Muscle of leg (tissue), 3 donors: ENCODE measurements at regions not wholly inside any gene's neighbourhood (a gene's known extent, or its start where the extent isn't known, plus 50 kb on each side); places are given as distances from the start of the nearest gene placed in this dataset.

Experiments
- DNase-seq: peaks from one replicate; pipeline ENCODE4 v3.0.0; 2013
- H3K27ac ChIP-seq: one replicate; pipeline ENCODE4 v1.5.1; 2013; ENCODE audit warnings: mild to moderate bottlenecking, low read length, control low read depth
- H3K27me3 ChIP-seq: one replicate; pipeline ENCODE4 v1.6.1; 2013; ENCODE audit warnings: low read length; ENCODE audit not compliant: control insufficient read depth, insufficient read depth
- H3K36me3 ChIP-seq: one replicate; pipeline ENCODE4 v1.6.1; 2013; ENCODE audit warnings: low read length; ENCODE audit not compliant: control insufficient read depth, insufficient read depth
- H3K4me1 ChIP-seq: one replicate; pipeline ENCODE4 v1.6.1; 2013; ENCODE audit warnings: low read length; ENCODE audit not compliant: control insufficient read depth, insufficient read depth
- H3K4me3 ChIP-seq: one replicate; pipeline ENCODE4 v1.5.1; 2013; ENCODE audit warnings: low read length, control low read depth
- H3K9me3 ChIP-seq: replicated peaks from 2 replicates; pipeline ENCODE4 v1.6.1; 2013; ENCODE audit warnings: low read depth, low read length; ENCODE audit not compliant: control insufficient read depth
- WGBS: methylation state at CpG from one replicate; pipeline ENCODE4 v1.1.5; 2013; ENCODE audit warnings: missing lambda C conversion rate; ENCODE audit not compliant: insufficient coverage; 5-methylcytosine and 5-hydroxymethylcytosine counted together

- no CpG with 5 or more reads among the region's 3 CpGs for WGBS
- Histone ChIP-seq H3K4me1 (peaks cover 26% of the 10 kb centered on the region), H3K27ac (no peak overlapping the region)
Measured at GRCh38 chr2:100194951-100195350, 52.6 kb upstream of the AFF3 start.

GRCh38 chr2:100193291-100193710, 50.9 kb upstream of the AFF3 start:
- WGBS = 67% methylated on average over 3 of the region's 6 CpGs
- DNase-seq = no peak
- H3K9me3 ChIP-seq = no peaks in the 10 kb centered on the region
- H3K27me3 ChIP-seq = no peaks in the 10 kb centered on the region
- peaks cover 18% of the 10 kb centered on the region for H3K4me1 ChIP-seq
- no peak overlapping the region for H3K27ac ChIP-seq
- H3K4me3 ChIP-seq = no peak overlapping the region
- no peaks in the 10 kb centered on the region for H3K36me3 ChIP-seq

More at GRCh38 chr2:100194951-100195350, 52.6 kb upstream of the AFF3 start:
- Histone ChIP-seq H3K27me3 (no peaks in the 10 kb centered on the region), H3K9me3 (no peaks in the 10 kb centered on the region), H3K4me3 (no peak overlapping the region), H3K36me3 (no peaks in the 10 kb centered on the region)
- DNase-seq = no peak

GRCh38 chr2:100192825-100193224, 50.4 kb upstream of the AFF3 start:
- Histone ChIP-seq H3K4me1 (peaks cover 13% of the 10 kb centered on the region), H3K4me3 (no peak overlapping the region), H3K27ac (no peak overlapping the region), H3K9me3 (no peaks in the 10 kb centered on the region), H3K27me3 (no peaks in the 10 kb centered on the region), H3K36me3 (no peaks in the 10 kb centered on the region)
- WGBS = 53% methylated on average over 3 of the region's 4 CpGs
- DNase-seq = peak; percentile 42

DNA sequence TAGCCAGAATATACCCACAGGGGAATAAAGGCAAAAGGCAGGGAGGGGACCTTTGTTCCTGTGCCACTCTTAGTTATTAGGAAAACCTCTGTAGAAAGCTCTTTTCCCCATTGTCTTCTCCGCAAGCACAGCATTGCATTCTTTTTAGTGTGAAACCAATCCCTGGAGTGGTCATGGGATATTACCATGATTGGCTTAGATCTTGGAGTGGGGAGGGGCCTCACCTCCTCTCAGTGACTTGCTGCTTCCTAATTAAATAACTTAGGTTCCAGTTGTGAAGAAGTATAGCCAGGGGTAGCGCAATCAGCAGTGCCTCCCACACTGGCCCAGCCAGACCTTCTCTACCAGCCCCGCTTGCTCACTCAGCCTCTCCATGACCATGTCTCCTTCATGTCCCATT, 49.9 kb upstream of the AFF3 start:
- 100% methylated on average over 2 of the region's 3 CpGs for WGBS
- no peak overlapping the region for H3K4me3 ChIP-seq
- DNase-seq = no peak
- H3K4me1 ChIP-seq = peaks cover 9% of the 10 kb centered on the region
- H3K9me3 ChIP-seq = no peaks in the 10 kb centered on the region
- no peaks in the 10 kb centered on the region for H3K36me3 ChIP-seq
- no peaks in the 10 kb centered on the region for H3K27me3 ChIP-seq
- H3K27ac ChIP-seq = no peak overlapping the region
